Breast epithelium (tissue), 3 donors: ENCODE measurements at regions not wholly inside any gene's neighbourhood (a gene's known extent, or its start where the extent isn't known, plus 50 kb on each side); places are given as distances from the start of the nearest gene placed in this dataset.

Experiments
- CTCF ChIP-seq, 3 donors: fragments of 450-650 bp; IDR thresholded peaks; one replicate each; pipeline ENCODE4 v1.5.1; 2016 to 2017; ENCODE audit warnings: antibody characterized with exemption in 3 of 3, mild to moderate bottlenecking in 3 of 3, moderate library complexity in 3 of 3
- POLR2A ChIP-seq: fragments of 450-650 bp; IDR thresholded peaks from one replicate; pipeline ENCODE4 v1.6.1; 2016; ENCODE audit warnings: antibody characterized with exemption, mild to moderate bottlenecking, moderate library complexity

- TF ChIP-seq CTCF (IDR thresholded peaks at IDR 0.05) (no peak), POLR2A (no peak)
These were observed 123.4 kb downstream of the SPCS3 start for GRCh38 chr4:176443117-176443516.
